Hepatocyte (in vitro differentiated cells): ENCODE measurements at regions not wholly inside any gene's neighbourhood (a gene's known extent, or its start where the extent isn't known, plus 50 kb on each side); places are given as distances from the start of the nearest gene placed in this dataset.

Experiments used
- EZH2 ChIP-seq: fragments of 200-600 bp; sonication (generic); IDR thresholded peaks from 2 replicates; pipeline ENCODE4 v1.6.1; 2016; ENCODE audit warnings: antibody characterized with exemption, mild to moderate bottlenecking, borderline replicate concordance
- EZH2phosphoT487 ChIP-seq: fragments of 200-600 bp; sonication (generic); IDR thresholded peaks from one replicate; pipeline ENCODE4 v1.6.1; 2018; ENCODE audit warnings: antibody characterized with exemption, mild to moderate bottlenecking, low read depth, moderate library complexity; ENCODE audit not compliant: unreplicated experiment, severe bottlenecking
- TF ChIP-seq, protein P1 (sequence below): fragments of 200-600 bp; sonication (generic); IDR thresholded peaks from 2 replicates; pipeline ENCODE4 v1.5.1; 2016; ENCODE audit warnings: antibody characterized with exemption, mild to moderate bottlenecking; ENCODE audit not compliant: poor library complexity

DNA sequence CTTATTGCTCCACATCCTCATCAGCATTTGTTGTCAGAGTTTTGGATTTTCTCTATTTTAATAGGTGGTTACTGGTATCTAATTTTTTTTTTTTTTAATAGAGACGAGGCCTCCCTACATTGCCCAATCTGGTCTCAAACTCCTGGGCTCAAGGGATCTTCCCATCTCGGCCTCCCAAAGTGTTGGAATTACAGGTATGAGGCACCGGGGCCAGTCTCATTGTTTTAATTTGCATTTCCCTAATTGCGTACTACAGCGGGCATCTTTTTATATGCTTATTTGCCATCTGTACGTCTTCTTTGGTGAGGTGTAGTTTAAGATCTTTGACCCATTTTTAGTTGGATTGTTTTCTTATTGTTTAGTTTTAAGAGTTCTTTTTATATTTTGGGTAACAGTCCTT is 210.4 kb upstream of the SULF2 start:
- TF ChIP-seq, protein P1, sequence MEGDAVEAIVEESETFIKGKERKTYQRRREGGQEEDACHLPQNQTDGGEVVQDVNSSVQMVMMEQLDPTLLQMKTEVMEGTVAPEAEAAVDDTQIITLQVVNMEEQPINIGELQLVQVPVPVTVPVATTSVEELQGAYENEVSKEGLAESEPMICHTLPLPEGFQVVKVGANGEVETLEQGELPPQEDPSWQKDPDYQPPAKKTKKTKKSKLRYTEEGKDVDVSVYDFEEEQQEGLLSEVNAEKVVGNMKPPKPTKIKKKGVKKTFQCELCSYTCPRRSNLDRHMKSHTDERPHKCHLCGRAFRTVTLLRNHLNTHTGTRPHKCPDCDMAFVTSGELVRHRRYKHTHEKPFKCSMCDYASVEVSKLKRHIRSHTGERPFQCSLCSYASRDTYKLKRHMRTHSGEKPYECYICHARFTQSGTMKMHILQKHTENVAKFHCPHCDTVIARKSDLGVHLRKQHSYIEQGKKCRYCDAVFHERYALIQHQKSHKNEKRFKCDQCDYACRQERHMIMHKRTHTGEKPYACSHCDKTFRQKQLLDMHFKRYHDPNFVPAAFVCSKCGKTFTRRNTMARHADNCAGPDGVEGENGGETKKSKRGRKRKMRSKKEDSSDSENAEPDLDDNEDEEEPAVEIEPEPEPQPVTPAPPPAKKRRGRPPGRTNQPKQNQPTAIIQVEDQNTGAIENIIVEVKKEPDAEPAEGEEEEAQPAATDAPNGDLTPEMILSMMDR: no peak
- TF ChIP-seq EZH2: no peak
- no peak for TF ChIP-seq EZH2phosphoT487
